B cell (primary cell): ENCODE measurements at regions not wholly inside any gene's neighbourhood (a gene's known extent, or its start where the extent isn't known, plus 50 kb on each side); places are given as distances from the start of the nearest gene placed in this dataset.

Source experiments
- CTCF ChIP-seq: fragments of 200-600 bp; IDR thresholded peaks from one replicate; pipeline ENCODE4 v1.8.0; 2022; ENCODE audit warnings: antibody characterized with exemption, mild to moderate bottlenecking
- EZH2 ChIP-seq: IDR thresholded peaks from 2 replicates; pipeline ENCODE4 v1.6.1; 2012; ENCODE audit warnings: borderline replicate concordance, low read depth, mild to moderate bottlenecking, moderate library complexity, low read length; ENCODE audit not compliant: insufficient read depth, poor library complexity, severe bottlenecking

GRCh38 chr5:73290242-73290641 lies 117.2 kb downstream of the TMEM174 start:
- no peak for TF ChIP-seq CTCF
- no peak for TF ChIP-seq EZH2
